H1 (cell line): ENCODE measurements at regions not wholly inside any gene's neighbourhood (a gene's known extent, or its start where the extent isn't known, plus 50 kb on each side); places are given as distances from the start of the nearest gene placed in this dataset.
A peak's percentile ranks its signal among the peaks of the same experiment; 100 is the strongest.

Experiments
- CTCF ChIA-PET: fragments of 300-600 bp; sonication (Branson Sonifier 250); formaldehyde crosslinking; loops from one replicate; lab custom pipeline; 2021; ENCODE audit not compliant: partially characterized antibody; lab: Charles Lee
- POLR2A ChIA-PET: fragments of 300-600 bp; sonication (Branson Sonifier 250); formaldehyde crosslinking; loops from one replicate; lab custom pipeline; 2021; ENCODE audit warnings: inconsistent platforms; ENCODE audit not compliant: partially characterized antibody; lab: Charles Lee
- DNase-seq, 2 experiments: peaks; one replicate each; pipeline versions ENCODE4 v3.0.0 to v3.0.0-alpha.2; 2010 to 2022; ENCODE audit warnings: low spot score in 2 of 2, low read depth in 1 of 2, mixed read lengths in 1 of 2
- FAIRE-seq: peaks from 2 replicates; lab custom pipeline; 2011; peaks lifted over from hg19 to GRCh38; lab: Jason Lieb, UNC
- H2AFZ ChIP-seq: 2 replicates; pipeline ENCODE4 v1.8.1; 2012; ENCODE audit warnings: low read length, inconsistent platforms
- H2AK5ac ChIP-seq: 2 replicates; pipeline ENCODE4 v1.6.1; 2013; ENCODE audit warnings: low read depth, low read length
- H2BK120ac ChIP-seq: replicated peaks from 2 replicates; pipeline ENCODE3; 2013; ENCODE audit warnings: low read depth, low read length, inconsistent platforms
- H2BK12ac ChIP-seq: 2 replicates; pipeline ENCODE4 v1.6.1; 2013; ENCODE audit warnings: low read depth, low read length
- H2BK15ac ChIP-seq: 2 replicates; pipeline ENCODE4 v1.6.1; 2013; ENCODE audit warnings: low read length
- H2BK20ac ChIP-seq: 2 replicates; pipeline ENCODE4 v1.6.1; 2013; ENCODE audit warnings: low read length
- H2BK5ac ChIP-seq: 2 replicates; pipeline ENCODE4 v1.6.1; 2013; ENCODE audit warnings: low read depth, low read length
- H3K14ac ChIP-seq: 2 replicates; pipeline ENCODE4 v1.6.1; 2013; ENCODE audit warnings: inconsistent platforms; ENCODE audit not compliant: insufficient read length
- H3K18ac ChIP-seq: 2 replicates; pipeline ENCODE4 v1.6.1; 2013; ENCODE audit warnings: low read length; ENCODE audit errors: extremely low read depth
- H3K23ac ChIP-seq: 2 replicates; pipeline ENCODE4 v1.6.1; 2013; ENCODE audit warnings: inconsistent platforms; ENCODE audit not compliant: insufficient read length
- H3K23me2 ChIP-seq: 2 replicates; pipeline ENCODE4 v1.6.1; 2013; ENCODE audit warnings: low read depth, low read length
- H3K27ac ChIP-seq: 2 replicates; pipeline ENCODE4 v1.6.1; 2011; ENCODE audit warnings: low read depth, low read length, inconsistent platforms
- H3K27me3 ChIP-seq, 4 experiments: replicated peaks in 1 of 4; 1 replicate in 1 of 4; 2 replicates in 3 of 4; pipeline versions ENCODE4 v1.6.1 to v1.8.1; 2011 to 2013; ENCODE audit warnings: low read length in 3 of 4, mild to moderate bottlenecking in 3 of 4, inconsistent platforms in 2 of 4, mixed read lengths in 2 of 4, moderate library complexity in 1 of 4; ENCODE audit not compliant: control insufficient read depth in 3 of 4, insufficient read depth in 3 of 4; ENCODE audit errors: extremely low read depth in 1 of 4
- H3K36me3 ChIP-seq, 4 experiments: 2 replicates each; pipeline versions ENCODE4 v1.6.1 to v1.8.1; 2011 to 2013; ENCODE audit warnings: mild to moderate bottlenecking in 4 of 4, low read length in 3 of 4, moderate library complexity in 2 of 4, control low read depth in 1 of 4, inconsistent platforms in 1 of 4; ENCODE audit not compliant: insufficient read depth in 4 of 4, control insufficient read depth in 2 of 4
- H3K4ac ChIP-seq: replicated peaks from 2 replicates; pipeline ENCODE3; 2013; ENCODE audit warnings: low read length, low read depth, mixed read lengths, inconsistent platforms; ENCODE audit not compliant: insufficient read length
- H3K4me1 ChIP-seq, 4 experiments: replicated peaks in 1 of 4; 1 replicate in 1 of 4; 2 replicates in 3 of 4; pipeline versions ENCODE4 v1.6.1 to v1.8.1; 2011 to 2013; ENCODE audit warnings: low read length in 3 of 4, inconsistent platforms in 2 of 4, mixed read lengths in 1 of 4; ENCODE audit not compliant: insufficient read depth in 4 of 4, control insufficient read depth in 3 of 4
- H3K4me2 ChIP-seq, 2 experiments: 2 replicates each; pipeline versions ENCODE4 v1.6.1 to v1.8.1; 2011 to 2013; ENCODE audit warnings: low read depth in 2 of 2, low read length in 2 of 2, control low read depth in 1 of 2, inconsistent platforms in 1 of 2, mild to moderate bottlenecking in 1 of 2; ENCODE audit not compliant: insufficient read depth in 1 of 2
- H3K4me3 ChIP-seq, 4 experiments: fragments of 200-600, 300-600 bp in 1 of 4; sonication (generic), shearing (Covaris generic), sonication (Bioruptor Twin) in 1 of 4; 2 replicates each; pipeline versions ENCODE4 v1.5.1 to v1.8.1; 2011 to 2016; ENCODE audit warnings: low read length in 4 of 4, low read depth in 3 of 4, control low read depth in 2 of 4, inconsistent platforms in 2 of 4, mild to moderate bottlenecking in 2 of 4, mixed read lengths in 1 of 4, moderate library complexity in 1 of 4; ENCODE audit not compliant: insufficient read depth in 2 of 4; ENCODE audit errors: extremely low read depth in 1 of 4
- H3K56ac ChIP-seq: replicated peaks from 2 replicates; pipeline ENCODE3; 2013; ENCODE audit warnings: low read depth, mild to moderate bottlenecking, mixed read lengths, low read length, inconsistent platforms; ENCODE audit not compliant: insufficient read length
- H3K79me1 ChIP-seq: 2 replicates; pipeline ENCODE4 v1.6.1; 2013; ENCODE audit warnings: low read depth, low read length, control low read depth
- H3K79me2 ChIP-seq, 2 experiments: 2 replicates each; pipeline versions ENCODE4 v1.6.1 to v1.8.1; 2012 to 2013; ENCODE audit warnings: low read length in 2 of 2, mild to moderate bottlenecking in 2 of 2, inconsistent platforms in 1 of 2; ENCODE audit not compliant: insufficient read depth in 2 of 2, control insufficient read depth in 1 of 2
- H3K9ac ChIP-seq, 4 experiments: replicated peaks in 1 of 4; 1 replicate in 1 of 4; 2 replicates in 3 of 4; pipeline versions ENCODE4 v1.6.1 to v1.8.1; 2011 to 2013; ENCODE audit warnings: low read depth in 3 of 4, low read length in 3 of 4, control low read depth in 2 of 4, mild to moderate bottlenecking in 2 of 4, moderate library complexity in 2 of 4, inconsistent platforms in 1 of 4; ENCODE audit errors: extremely low read depth in 1 of 4
- H3K9me3 ChIP-seq, 2 experiments: 2 replicates each; pipeline versions ENCODE4 v1.6.1 to v1.8.1; 2012 to 2013; ENCODE audit warnings: mild to moderate bottlenecking in 2 of 2, moderate library complexity in 2 of 2, control low read depth in 1 of 2, inconsistent platforms in 1 of 2, low read depth in 1 of 2, low read length in 1 of 2, mixed read lengths in 1 of 2; ENCODE audit not compliant: insufficient read depth in 2 of 2
- H4K20me1 ChIP-seq, 2 experiments: replicated peaks in 1 of 2; 2 replicates each; pipeline versions ENCODE3 to v1.8.1; 2011 to 2013; ENCODE audit warnings: inconsistent platforms in 2 of 2, low read length in 2 of 2, mild to moderate bottlenecking in 1 of 2; ENCODE audit not compliant: insufficient read depth in 2 of 2, control insufficient read depth in 1 of 2
- H4K5ac ChIP-seq: 2 replicates; pipeline ENCODE4 v1.6.1; 2013; ENCODE audit warnings: low read length, low read depth, mixed read lengths, inconsistent platforms; ENCODE audit not compliant: insufficient read length
- H4K8ac ChIP-seq: 2 replicates; pipeline ENCODE4 v1.8.0; 2013; ENCODE audit warnings: mild to moderate bottlenecking, moderate library complexity, low read length, inconsistent platforms; ENCODE audit not compliant: insufficient read depth; ENCODE audit errors: extremely low read depth
- H4K91ac ChIP-seq: replicated peaks from 2 replicates; pipeline ENCODE3; 2013; ENCODE audit warnings: low read length, mixed read lengths, inconsistent platforms; ENCODE audit not compliant: insufficient read length
- CHD2 ChIP-seq: IDR thresholded peaks from 2 replicates; pipeline ENCODE4 v1.6.1; 2012; ENCODE audit warnings: low read length, improper control_type of control experiment
- CREB1 ChIP-seq: IDR thresholded peaks from 2 replicates; pipeline ENCODE4 v1.6.1; 2012; ENCODE audit warnings: inconsistent platforms
- EGR1 ChIP-seq: IDR thresholded peaks from 2 replicates; pipeline ENCODE4 v1.6.1; 2011; ENCODE audit warnings: low read depth, low read length, borderline replicate concordance
- JUN ChIP-seq: IDR thresholded peaks from 2 replicates; pipeline ENCODE4 v1.6.1; 2011; ENCODE audit warnings: low read depth, mild to moderate bottlenecking, improper control_type of control experiment, low read length
- JUND ChIP-seq: IDR thresholded peaks from 2 replicates; pipeline ENCODE4 v1.6.1; 2011; ENCODE audit warnings: mild to moderate bottlenecking, improper control_type of control experiment, low read length
- KDM1A ChIP-seq: fragments of 200-600, 300-600 bp; sonication (generic); IDR thresholded peaks from 2 replicates; pipeline ENCODE4 v1.7.1; 2016; ENCODE audit warnings: mild to moderate bottlenecking, low read length, borderline replicate concordance
- KDM4A ChIP-seq: IDR thresholded peaks from one replicate; pipeline ENCODE4 v1.7.1; 2012; ENCODE audit warnings: low read depth, mild to moderate bottlenecking, moderate library complexity, low read length, inconsistent platforms; ENCODE audit not compliant: severe bottlenecking
- RFX5 ChIP-seq: IDR thresholded peaks from 2 replicates; pipeline ENCODE4 v1.6.1; 2011; ENCODE audit warnings: low read depth, low read length, improper control_type of control experiment, borderline replicate concordance
- SP4 ChIP-seq: IDR thresholded peaks from 2 replicates; pipeline ENCODE4 v1.6.1; 2012; ENCODE audit warnings: low read length, inconsistent platforms
- TCF12 ChIP-seq: IDR thresholded peaks from 2 replicates; pipeline ENCODE4 v1.6.1; 2011; ENCODE audit warnings: low read depth, mild to moderate bottlenecking, low read length
- WGBS, 2 experiments: shearing (Covaris generic) in 1 of 2; methylation state at CpG; one replicate each; pipeline versions ENCODE4 v1.1.6 to v1.1.7; 2013 to 2015; ENCODE audit warnings: low lambda C conversion rate in 2 of 2, mixed read lengths in 2 of 2, inconsistent platforms in 1 of 2, low coverage in 1 of 2, missing lambda C conversion rate in 1 of 2; ENCODE audit not compliant: insufficient replicate concordance in 2 of 2, insufficient coverage in 1 of 2, insufficient read length in 1 of 2; ENCODE audit errors: extremely low coverage in 1 of 2, missing lambda C conversion rate in 1 of 2; 5-methylcytosine and 5-hydroxymethylcytosine counted together
- TF ChIP-seq, protein P1 (sequence below): IDR thresholded peaks from 2 replicates; pipeline ENCODE4 v1.6.1; 2011; ENCODE audit warnings: low read depth, mild to moderate bottlenecking, low read length; ENCODE audit not compliant: insufficient read depth

DNA sequence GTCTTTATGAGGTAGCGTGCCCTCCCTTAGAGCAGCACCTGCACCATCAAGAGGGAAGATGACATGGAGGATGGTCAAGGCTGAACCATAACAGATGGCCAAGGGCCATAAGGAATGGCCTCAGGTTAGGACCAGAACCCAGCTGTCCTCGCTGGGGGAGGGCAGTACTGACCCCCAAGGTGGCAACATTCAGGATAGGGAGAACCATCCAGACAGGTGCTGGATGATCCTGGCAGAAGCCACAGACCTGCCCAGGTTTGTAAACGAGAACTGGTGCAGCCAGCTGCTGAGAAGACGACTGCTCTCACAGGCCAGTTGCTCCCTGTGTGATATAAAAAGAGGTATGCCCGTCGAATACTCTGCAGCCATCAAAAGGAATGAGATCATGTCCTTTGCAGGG is 320.4 kb downstream of the GLRX3 start:
- TF ChIP-seq EGR1 (no peak), RFX5 (no peak), JUND (no peak), KDM1A (no peak), CHD2 (no peak), KDM4A (no peak), TCF12 (no peak), SP4 (no peak), JUN (no peak), CREB1 (no peak)
- TF ChIP-seq, protein P1, sequence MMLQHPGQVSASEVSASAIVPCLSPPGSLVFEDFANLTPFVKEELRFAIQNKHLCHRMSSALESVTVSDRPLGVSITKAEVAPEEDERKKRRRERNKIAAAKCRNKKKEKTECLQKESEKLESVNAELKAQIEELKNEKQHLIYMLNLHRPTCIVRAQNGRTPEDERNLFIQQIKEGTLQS: no peak
- H3K9me3 ChIP-seq: no peaks in the 10 kb centered on the region
- H4K20me1 ChIP-seq: no peaks in the 10 kb centered on the region
- no peak overlapping the region for H4K8ac ChIP-seq
- no peak overlapping the region for H3K23ac ChIP-seq
- no peak overlapping the region for H3K4me2 ChIP-seq
- H3K56ac ChIP-seq: no peak overlapping the region
- no peak overlapping the region for H2AK5ac ChIP-seq
- H2BK15ac ChIP-seq: no peak overlapping the region
- H2BK20ac ChIP-seq: no peak overlapping the region
- FAIRE-seq (no peak), DNase-seq (peak in 1 of 2 experiments; percentile 20)
- no peak overlapping the region for H2BK12ac ChIP-seq
- WGBS, 2 experiments: 85% methylated on average over 6 of the region's 6 CpGs; no CpG with 5 or more reads in 1 of the 2 experiments
- H3K79me2 ChIP-seq: no peaks in the 10 kb centered on the region
- no peak overlapping the region for H2BK5ac ChIP-seq
- H3K4ac ChIP-seq: no peak overlapping the region
- H3K4me3 ChIP-seq: no peak overlapping the region
- ChIA-PET POLR2A (no interaction called here), CTCF (interaction anchor here (0.7 to 1.3 kb wide), 2 partner anchors 9 to 492 kb away, joined by 3 read pairs; no protein-coding TSS in a partner anchor)
- no peak overlapping the region for H4K5ac ChIP-seq
- no peaks in the 10 kb centered on the region for H3K27me3 ChIP-seq
- H3K9ac ChIP-seq: no peak overlapping the region
- H4K91ac ChIP-seq: no peak overlapping the region
- H3K36me3 ChIP-seq: no peaks in the 10 kb centered on the region
- no peak overlapping the region for H3K14ac ChIP-seq
- no peak overlapping the region for H2AFZ ChIP-seq
- H3K4me1 ChIP-seq: no peaks in the 10 kb centered on the region; a peak in 1 of 7 replicates
- no peak overlapping the region for H3K18ac ChIP-seq
- no peak overlapping the region for H3K27ac ChIP-seq
- no peaks in the 10 kb centered on the region for H3K79me1 ChIP-seq
- no peaks in the 10 kb centered on the region for H3K23me2 ChIP-seq
- no peak overlapping the region for H2BK120ac ChIP-seq
